Uterus (tissue), 2 donors: ENCODE measurements at regions not wholly inside any gene's neighbourhood (a gene's known extent, or its start where the extent isn't known, plus 50 kb on each side); places are given as distances from the start of the nearest gene placed in this dataset.

ENCODE experiments used
- CTCF ChIP-seq, 4 experiments: fragments of 200-600 bp in 2 of 4; fragments of 450-650 bp in 2 of 4; sonication (generic) in 2 of 4; IDR thresholded peaks; one replicate each; pipeline ENCODE4 v1.5.1; 2016 to 2019; ENCODE audit warnings: antibody characterized with exemption in 4 of 4, mild to moderate bottlenecking in 2 of 4, moderate library complexity in 1 of 4
- POLR2A ChIP-seq, 2 donors: fragments of 450-650 bp; IDR thresholded peaks; one replicate each; pipeline ENCODE4 v1.6.1; 2016; ENCODE audit warnings: antibody characterized with exemption in 2 of 2, mild to moderate bottlenecking in 1 of 2, moderate library complexity in 1 of 2

DNA sequence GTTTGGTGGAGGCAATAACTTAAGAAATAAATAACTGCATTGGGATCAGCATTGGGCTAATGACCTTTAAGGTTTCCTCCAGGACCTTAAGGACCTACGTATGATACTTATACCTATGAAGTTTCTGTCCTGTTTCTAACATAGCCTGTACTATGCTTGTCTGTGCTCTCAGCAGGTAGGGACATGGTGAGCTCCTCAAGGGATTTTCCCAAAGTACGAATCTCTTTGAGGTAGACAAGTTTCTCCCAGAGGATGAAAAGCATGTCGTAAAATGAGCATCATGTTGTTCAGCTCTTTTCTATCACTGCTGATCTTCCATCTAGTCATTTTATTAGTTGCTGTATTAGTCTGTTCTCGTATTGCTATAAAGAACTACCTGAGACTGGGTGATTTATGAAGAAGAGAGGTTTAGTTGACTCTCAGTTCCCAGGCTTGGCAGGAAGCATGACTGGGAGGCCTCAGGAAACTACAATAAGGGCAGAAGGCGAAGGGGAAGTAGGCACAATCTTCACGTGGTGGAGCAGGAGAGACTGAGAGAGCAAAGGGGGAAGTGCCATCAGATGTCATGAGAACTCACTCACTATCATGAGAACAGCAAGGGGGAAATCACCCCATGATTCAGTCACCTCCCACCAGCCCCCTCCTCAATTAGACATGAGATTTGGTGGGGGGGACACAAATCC is 77.8 kb upstream of the TGM3 start:
- TF ChIP-seq CTCF (IDR thresholded peaks at IDR 0.05) (no peak), POLR2A (IDR thresholded peaks at IDR 0.05) (no peak)
